ENCODE measurements at regions not wholly inside any gene's neighbourhood (a gene's known extent, or its start where the extent isn't known, plus 50 kb on each side); places are given as distances from the start of the nearest gene placed in this dataset.

DNA sequence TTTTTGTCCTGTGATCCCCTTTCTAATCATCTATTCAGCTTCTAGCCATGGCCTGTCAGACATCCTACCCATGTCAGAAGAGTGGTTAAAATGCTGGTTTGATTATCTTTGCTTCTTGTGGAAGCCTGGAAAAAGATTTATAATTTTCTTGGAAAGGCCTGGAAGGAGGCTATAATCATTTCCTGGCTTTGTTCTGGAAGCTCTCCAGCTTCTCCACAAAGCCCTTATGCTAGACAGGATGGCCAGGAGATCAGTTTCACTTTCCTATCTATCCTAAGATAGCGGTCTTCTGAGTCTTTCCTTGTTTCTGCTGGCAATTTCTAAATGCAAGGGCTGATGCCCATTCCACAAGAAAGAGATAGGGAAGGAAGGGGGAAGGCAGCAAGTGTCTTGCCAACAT is 90.9 kb upstream of the SLC44A3 start:
- Histone ChIP-seq H3K9me3 (ENCODE audit: control insufficient read depth, low read length) (no peaks in the 10 kb centered on the region), H3K4me3 (ENCODE audit: low read length) (no peak overlapping the region), H3K27me3 (ENCODE audit: control insufficient read depth, insufficient read depth, low read length) (no peaks in the 10 kb centered on the region), H3K4me1 (ENCODE audit: control insufficient read depth, insufficient read depth, low read length) (no peaks in the 10 kb centered on the region), H3K9ac (ENCODE audit: low read length) (no peak overlapping the region), H3K36me3 (ENCODE audit: control insufficient read depth, insufficient read depth, low read length) (no peaks in the 10 kb centered on the region)

DNA sequence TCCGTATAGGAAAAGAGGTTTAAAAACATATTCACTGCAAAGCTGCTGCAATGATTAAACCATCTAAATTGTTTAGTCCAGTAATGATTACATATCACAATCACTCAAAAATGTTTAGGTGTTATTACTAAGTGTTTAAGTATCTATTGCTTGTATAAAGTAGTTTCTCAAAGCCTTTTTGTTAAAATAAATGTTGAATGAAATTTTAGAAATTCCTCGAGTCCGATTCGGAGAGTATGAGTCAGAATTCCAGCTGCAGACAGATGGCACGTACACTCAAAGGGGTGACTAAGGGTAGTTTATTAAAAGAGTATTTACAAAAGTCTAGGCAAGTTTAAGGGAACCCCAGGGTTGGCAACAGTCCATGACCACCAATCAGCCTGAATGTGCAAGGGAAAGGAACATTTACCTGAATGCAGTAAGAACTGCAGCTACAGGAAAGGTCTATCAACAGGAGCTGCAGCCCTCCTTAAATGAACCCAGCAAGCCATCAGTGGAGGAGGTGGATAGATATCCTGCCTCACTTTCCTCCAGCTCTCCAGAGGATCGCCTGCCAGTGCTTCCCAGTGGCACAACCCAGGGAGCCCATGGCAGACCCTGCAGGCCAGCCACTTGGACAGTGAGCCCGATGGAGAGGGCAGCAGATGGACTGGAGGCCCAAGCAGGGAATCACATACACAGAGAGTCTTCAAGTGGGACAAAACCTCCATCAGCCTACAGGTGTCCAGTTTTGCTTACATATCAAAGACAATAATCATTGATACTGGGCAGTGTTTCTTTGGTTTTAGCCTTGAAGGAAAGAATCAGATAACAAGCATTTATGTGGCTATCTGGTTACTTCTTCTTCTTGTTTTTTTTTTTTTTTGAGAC is 92.1 kb upstream of the SLC44A3 start:
- no peaks in the 10 kb centered on the region for H3K27me3 ChIP-seq (ENCODE audit: control insufficient read depth, insufficient read depth, low read length)
- no peaks in the 10 kb centered on the region for H3K9me3 ChIP-seq (ENCODE audit: control insufficient read depth, low read length)
- no peaks in the 10 kb centered on the region for H3K36me3 ChIP-seq (ENCODE audit: control insufficient read depth, insufficient read depth, low read length)
- no peak overlapping the region for H3K9ac ChIP-seq (ENCODE audit: low read length)
- H3K4me1 ChIP-seq (ENCODE audit: control insufficient read depth, insufficient read depth, low read length) = no peaks in the 10 kb centered on the region
- no peak overlapping the region for H3K4me3 ChIP-seq (ENCODE audit: low read length)

DNA sequence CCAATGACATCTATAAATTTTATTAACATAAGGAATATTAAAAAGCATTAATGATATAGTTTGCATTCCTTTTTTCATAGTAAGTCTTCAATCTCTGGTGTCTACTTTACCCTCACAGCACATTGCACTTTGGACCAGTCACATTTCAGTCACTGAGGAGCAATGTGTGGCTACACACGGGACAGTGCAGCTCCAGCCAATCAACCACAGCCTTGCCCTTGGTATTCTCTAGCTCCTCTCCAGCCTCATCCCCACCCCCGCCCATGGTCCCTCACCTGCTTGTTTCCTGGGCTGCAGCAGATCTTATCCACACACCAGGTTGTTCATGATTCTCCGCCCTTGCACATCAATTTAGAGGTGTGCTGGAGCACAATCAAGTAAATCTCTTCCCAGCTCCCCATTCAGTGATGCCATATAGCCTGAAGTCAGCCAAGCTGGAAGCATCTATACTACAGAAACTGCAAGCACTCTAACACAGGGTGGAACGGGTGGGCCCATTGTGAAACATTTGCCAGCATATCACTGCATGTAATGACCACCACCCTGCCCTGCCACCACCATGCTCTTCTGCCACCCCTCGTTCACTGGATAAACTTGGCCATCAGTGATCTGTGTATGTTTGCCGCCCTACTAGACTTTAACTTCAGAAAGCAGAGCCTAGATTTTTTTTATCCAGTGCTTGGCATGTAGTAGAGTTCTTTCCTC is 93.0 kb upstream of the SLC44A3 start:
- no peaks in the 10 kb centered on the region for H3K9me3 ChIP-seq (ENCODE audit: control insufficient read depth, low read length)
- no peak overlapping the region for H3K9ac ChIP-seq (ENCODE audit: low read length)
- H3K36me3 ChIP-seq (ENCODE audit: control insufficient read depth, insufficient read depth, low read length) = no peaks in the 10 kb centered on the region
- H3K27me3 ChIP-seq (ENCODE audit: control insufficient read depth, insufficient read depth, low read length) = no peaks in the 10 kb centered on the region
- no peak overlapping the region for H3K4me3 ChIP-seq (ENCODE audit: low read length)
- no peaks in the 10 kb centered on the region for H3K4me1 ChIP-seq (ENCODE audit: control insufficient read depth, insufficient read depth, low read length)

DNA sequence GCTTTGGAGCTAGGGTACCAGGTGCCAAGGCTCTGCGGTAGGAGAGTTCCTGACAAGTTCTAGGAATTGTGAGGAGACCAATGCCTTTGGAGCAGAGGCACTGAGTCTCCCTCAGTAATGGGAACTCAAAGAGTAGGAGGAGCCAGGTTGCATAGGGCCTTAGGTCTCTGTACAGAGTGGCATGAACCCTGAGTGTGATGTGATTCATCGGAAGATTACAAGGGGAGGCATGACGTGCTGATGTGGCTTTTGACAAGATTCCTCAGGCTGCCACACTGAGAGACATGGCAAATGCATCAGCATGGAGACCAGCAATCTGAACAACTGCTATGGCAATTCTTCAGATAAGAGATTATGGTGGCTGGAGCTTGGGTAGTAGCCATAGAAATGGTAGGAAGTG is 94.6 kb upstream of the SLC44A3 start:
- no peaks in the 10 kb centered on the region for H3K27me3 ChIP-seq (ENCODE audit: control insufficient read depth, insufficient read depth, low read length)
- no peaks in the 10 kb centered on the region for H3K9me3 ChIP-seq (ENCODE audit: control insufficient read depth, low read length)
- no peak overlapping the region for H3K4me3 ChIP-seq (ENCODE audit: low read length)
- H3K4me1 ChIP-seq (ENCODE audit: control insufficient read depth, insufficient read depth, low read length) = no peaks in the 10 kb centered on the region
- H3K9ac ChIP-seq (ENCODE audit: low read length) = no peak overlapping the region
- no peaks in the 10 kb centered on the region for H3K36me3 ChIP-seq (ENCODE audit: control insufficient read depth, insufficient read depth, low read length)

DNA sequence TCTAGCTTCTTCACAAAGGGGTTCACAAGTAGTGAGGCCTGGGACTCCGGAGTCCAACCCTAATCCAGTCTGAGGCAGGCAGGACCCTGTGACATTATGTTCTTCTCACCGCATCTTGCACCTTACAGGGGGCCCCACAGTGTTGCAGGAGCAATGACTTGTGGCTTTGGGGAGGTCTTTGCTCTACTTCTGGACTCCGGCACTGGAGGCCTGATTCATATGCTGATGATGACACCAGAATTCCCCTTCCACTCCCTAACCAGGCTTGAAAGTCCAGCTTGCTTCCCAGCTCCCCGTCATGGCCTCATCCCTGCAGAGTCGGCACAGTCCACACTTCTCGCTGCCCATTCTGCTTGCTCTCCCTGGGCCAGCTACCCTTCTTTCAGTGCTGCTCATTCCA is 96.3 kb upstream of the SLC44A3 start:
- Histone ChIP-seq H3K27me3 (ENCODE audit: control insufficient read depth, insufficient read depth, low read length) (no peaks in the 10 kb centered on the region), H3K4me1 (ENCODE audit: control insufficient read depth, insufficient read depth, low read length) (no peaks in the 10 kb centered on the region), H3K36me3 (ENCODE audit: control insufficient read depth, insufficient read depth, low read length) (no peaks in the 10 kb centered on the region), H3K4me3 (ENCODE audit: low read length) (no peak overlapping the region), H3K9me3 (ENCODE audit: control insufficient read depth, low read length) (no peaks in the 10 kb centered on the region), H3K9ac (ENCODE audit: low read length) (no peak overlapping the region)

DNA sequence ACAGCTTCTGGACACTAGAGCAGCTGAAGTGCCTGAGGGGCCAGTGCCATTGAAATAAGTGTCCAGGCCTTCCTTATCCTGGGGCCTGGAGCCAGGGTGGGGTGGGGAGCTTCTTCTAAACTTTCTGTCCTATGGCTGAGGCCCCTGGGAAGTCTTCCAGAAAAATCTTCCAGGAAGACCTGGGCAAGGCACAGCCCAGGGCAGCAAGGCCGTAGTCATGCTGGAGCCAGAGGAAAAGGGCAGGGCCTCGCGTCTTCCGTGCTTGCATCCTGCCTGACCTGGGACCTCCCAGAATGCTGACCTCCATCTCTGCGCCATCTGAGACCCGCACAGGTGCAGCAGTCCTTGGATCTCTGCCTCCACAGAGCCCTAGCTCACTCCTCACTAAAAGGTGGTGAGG is 96.7 kb upstream of the SLC44A3 start:
- Histone ChIP-seq H3K4me3 (ENCODE audit: low read length) (no peak overlapping the region), H3K9me3 (ENCODE audit: control insufficient read depth, low read length) (no peaks in the 10 kb centered on the region), H3K27me3 (ENCODE audit: control insufficient read depth, insufficient read depth, low read length) (no peaks in the 10 kb centered on the region), H3K36me3 (ENCODE audit: control insufficient read depth, insufficient read depth, low read length) (no peaks in the 10 kb centered on the region), H3K9ac (ENCODE audit: low read length) (no peak overlapping the region), H3K4me1 (ENCODE audit: control insufficient read depth, insufficient read depth, low read length) (no peaks in the 10 kb centered on the region)

DNA sequence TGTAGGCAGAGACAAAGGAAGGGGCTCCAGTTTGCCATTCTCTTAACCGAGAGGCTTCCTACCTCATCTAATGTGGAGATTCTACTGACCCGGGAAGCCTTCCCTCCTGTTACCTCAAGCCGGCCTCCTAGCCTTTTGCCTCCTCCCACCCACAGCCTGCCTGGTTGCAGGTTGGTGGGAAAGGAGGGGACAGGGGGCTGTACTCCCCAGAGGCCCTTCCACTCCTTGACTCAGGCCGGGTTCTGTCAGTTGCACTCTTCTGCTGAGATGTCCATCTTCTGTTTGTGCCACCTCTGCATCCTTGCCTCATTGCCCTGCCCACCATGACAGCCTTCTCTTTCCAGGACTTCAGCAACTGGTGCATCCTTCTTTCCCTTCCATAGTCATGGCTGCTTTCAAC is 98.0 kb upstream of the SLC44A3 start:
- Histone ChIP-seq H3K36me3 (ENCODE audit: control insufficient read depth, insufficient read depth, low read length) (no peaks in the 10 kb centered on the region), H3K9me3 (ENCODE audit: control insufficient read depth, low read length) (no peaks in the 10 kb centered on the region), H3K27me3 (ENCODE audit: control insufficient read depth, insufficient read depth, low read length) (no peaks in the 10 kb centered on the region), H3K9ac (ENCODE audit: low read length) (no peak overlapping the region), H3K4me3 (ENCODE audit: low read length) (no peak overlapping the region), H3K4me1 (ENCODE audit: control insufficient read depth, insufficient read depth, low read length) (no peaks in the 10 kb centered on the region)

DNA sequence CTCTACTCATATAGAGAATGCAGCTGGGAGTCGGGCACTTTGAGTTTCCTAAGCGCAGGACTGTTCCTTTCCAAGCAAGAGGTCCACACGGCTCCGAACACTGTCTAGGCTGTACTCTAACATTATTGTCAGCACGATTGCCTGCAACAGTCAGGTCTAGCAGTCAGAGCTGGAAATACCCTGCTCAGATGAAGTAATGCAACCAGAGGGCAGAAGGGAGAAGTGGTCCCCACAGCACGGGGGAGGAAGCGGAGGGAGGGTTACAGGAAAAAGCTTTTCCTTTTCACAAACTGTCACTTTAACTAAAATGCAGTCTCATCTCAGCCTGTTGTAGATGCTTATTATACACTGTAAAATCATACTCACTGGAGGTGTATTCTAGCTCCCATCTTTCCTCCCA is 98.9 kb upstream of the SLC44A3 start:
- H3K9ac ChIP-seq (ENCODE audit: low read length) = no peak overlapping the region
- H3K4me1 ChIP-seq (ENCODE audit: control insufficient read depth, insufficient read depth, low read length) = no peaks in the 10 kb centered on the region
- H3K36me3 ChIP-seq (ENCODE audit: control insufficient read depth, insufficient read depth, low read length) = no peaks in the 10 kb centered on the region
- H3K9me3 ChIP-seq (ENCODE audit: control insufficient read depth, low read length) = no peaks in the 10 kb centered on the region
- H3K4me3 ChIP-seq (ENCODE audit: low read length) = no peak overlapping the region
- no peaks in the 10 kb centered on the region for H3K27me3 ChIP-seq (ENCODE audit: control insufficient read depth, insufficient read depth, low read length)

DNA sequence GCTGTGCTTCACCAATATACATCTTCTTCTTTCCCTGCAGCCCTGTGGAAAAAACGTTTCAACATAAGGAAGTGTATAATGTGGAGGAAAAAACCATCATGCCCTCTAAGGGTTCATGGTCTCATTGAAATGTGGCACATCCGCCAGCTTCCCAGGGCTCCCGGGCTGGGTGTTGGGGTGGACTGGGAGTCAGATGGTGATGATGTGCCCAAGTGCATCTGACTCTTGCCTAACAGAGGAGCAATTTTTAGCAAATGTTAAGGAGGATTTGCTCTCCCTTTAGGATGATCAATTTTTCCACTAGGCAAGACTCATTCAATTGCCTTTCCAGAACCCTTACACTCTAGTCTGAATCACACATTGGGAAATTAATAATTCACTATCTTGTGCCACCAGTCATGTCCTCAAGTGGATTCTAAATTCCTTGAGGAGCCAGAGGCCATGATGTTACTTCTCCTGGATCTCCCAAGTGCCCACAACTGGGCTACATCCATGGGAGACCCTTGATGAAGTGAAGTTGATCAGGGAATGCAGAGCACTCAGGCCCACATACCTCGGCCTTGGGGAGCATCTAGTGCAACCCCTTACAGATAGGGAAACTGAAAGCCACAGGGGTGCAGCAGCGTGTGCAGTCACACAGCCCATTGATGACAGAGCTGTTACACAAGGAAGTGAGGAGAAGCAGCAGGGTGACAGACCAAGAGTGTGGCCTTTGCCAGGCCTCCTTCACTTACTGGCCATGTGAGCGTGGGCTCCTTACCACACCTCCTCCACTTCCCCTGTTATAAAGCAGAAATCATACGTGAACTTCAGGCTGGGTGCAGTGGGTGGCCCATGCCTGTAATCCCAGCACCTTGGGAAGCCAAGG is 100.0 kb upstream of the SLC44A3 start:
- no peak overlapping the region for H3K9ac ChIP-seq (ENCODE audit: low read length)
- no peaks in the 10 kb centered on the region for H3K36me3 ChIP-seq (ENCODE audit: control insufficient read depth, insufficient read depth, low read length)
- no peaks in the 10 kb centered on the region for H3K27me3 ChIP-seq (ENCODE audit: control insufficient read depth, insufficient read depth, low read length)
- H3K4me1 ChIP-seq (ENCODE audit: control insufficient read depth, insufficient read depth, low read length) = no peaks in the 10 kb centered on the region
- no peaks in the 10 kb centered on the region for H3K9me3 ChIP-seq (ENCODE audit: control insufficient read depth, low read length)
- H3K4me3 ChIP-seq (ENCODE audit: low read length) = no peak overlapping the region

DNA sequence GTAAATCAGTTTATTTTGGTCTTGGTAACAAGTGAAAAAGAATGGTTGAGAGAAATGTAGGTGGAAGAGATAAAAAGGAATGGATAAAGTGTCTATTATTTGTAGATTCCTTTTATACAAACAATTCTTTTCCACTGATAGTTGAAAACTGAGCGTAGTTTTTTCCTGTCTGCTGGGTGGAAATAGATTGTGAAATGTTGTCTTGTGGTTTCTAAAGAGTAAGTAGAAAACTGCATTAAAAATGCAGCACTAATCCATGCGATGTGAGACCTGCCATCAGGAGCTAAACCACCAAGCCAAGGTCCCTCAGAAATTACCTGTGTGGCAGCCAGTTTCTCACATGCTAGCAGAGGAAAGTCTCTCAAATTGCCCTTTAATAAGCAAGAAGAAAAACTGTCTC is 103.2 kb upstream of the SLC44A3 start:
- Histone ChIP-seq H3K27me3 (ENCODE audit: control insufficient read depth, insufficient read depth, low read length) (no peaks in the 10 kb centered on the region), H3K9ac (ENCODE audit: low read length) (no peak overlapping the region), H3K4me1 (ENCODE audit: control insufficient read depth, insufficient read depth, low read length) (peaks cover 5% of the 10 kb centered on the region), H3K4me3 (ENCODE audit: low read length) (no peak overlapping the region), H3K36me3 (ENCODE audit: control insufficient read depth, insufficient read depth, low read length) (no peaks in the 10 kb centered on the region), H3K9me3 (ENCODE audit: control insufficient read depth, low read length) (no peaks in the 10 kb centered on the region)

DNA sequence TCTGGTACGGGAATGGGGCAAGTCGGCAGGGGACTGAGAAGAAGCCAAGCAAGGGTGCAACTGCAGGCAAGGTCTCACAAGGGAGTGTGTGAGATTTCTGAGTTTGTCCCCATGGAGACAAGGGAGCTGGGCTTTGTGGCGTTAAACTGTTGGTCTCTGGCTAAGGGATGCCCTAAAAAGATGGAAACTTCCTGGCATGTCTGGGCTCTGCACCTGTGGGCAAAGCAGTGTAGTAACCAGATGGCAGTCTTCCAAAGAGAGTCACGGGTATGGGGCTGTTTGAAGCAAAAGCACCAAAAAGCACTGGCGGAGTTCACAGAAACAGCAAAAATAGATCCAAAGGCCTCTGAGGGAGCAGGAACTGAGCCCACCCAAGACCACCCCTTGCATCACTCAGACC is 104.8 kb upstream of the SLC44A3 start:
- peaks cover 5% of the 10 kb centered on the region for H3K4me1 ChIP-seq (ENCODE audit: control insufficient read depth, insufficient read depth, low read length)
- H3K9ac ChIP-seq (ENCODE audit: low read length) = no peak overlapping the region
- no peaks in the 10 kb centered on the region for H3K36me3 ChIP-seq (ENCODE audit: control insufficient read depth, insufficient read depth, low read length)
- H3K27me3 ChIP-seq (ENCODE audit: control insufficient read depth, insufficient read depth, low read length) = no peaks in the 10 kb centered on the region
- H3K4me3 ChIP-seq (ENCODE audit: low read length) = no peak overlapping the region
- no peaks in the 10 kb centered on the region for H3K9me3 ChIP-seq (ENCODE audit: control insufficient read depth, low read length)

DNA sequence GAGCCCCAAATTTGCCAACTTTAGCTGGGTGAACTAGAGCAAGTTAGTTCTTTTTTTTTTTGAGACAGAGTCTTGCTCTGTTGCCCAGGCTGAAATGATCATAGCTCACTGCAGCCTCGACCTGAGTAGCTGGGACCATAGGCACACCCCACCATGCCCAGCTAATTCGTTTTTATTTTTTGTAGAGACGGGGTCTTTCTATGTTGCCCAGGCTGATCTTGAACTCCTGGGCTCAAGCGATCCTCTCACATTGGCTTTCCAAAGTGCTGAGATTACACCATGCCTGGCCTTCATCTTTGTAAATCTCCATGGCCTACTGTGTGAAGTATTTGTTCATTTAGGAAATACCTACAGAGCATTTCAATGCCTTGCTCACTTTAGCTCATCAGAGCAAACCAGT is 105.6 kb upstream of the SLC44A3 start:
- Histone ChIP-seq H3K9me3 (ENCODE audit: control insufficient read depth, low read length) (no peaks in the 10 kb centered on the region), H3K9ac (ENCODE audit: low read length) (no peak overlapping the region), H3K36me3 (ENCODE audit: control insufficient read depth, insufficient read depth, low read length) (no peaks in the 10 kb centered on the region), H3K27me3 (ENCODE audit: control insufficient read depth, insufficient read depth, low read length) (no peaks in the 10 kb centered on the region), H3K4me1 (ENCODE audit: control insufficient read depth, insufficient read depth, low read length) (peaks cover 5% of the 10 kb centered on the region), H3K4me3 (ENCODE audit: low read length) (no peak overlapping the region)

Data from mucosa of stomach (tissue), 1 donor.